Ovary (tissue), 3 donors: ENCODE measurements at regions not wholly inside any gene's neighbourhood (a gene's known extent, or its start where the extent isn't known, plus 50 kb on each side); places are given as distances from the start of the nearest gene placed in this dataset.

Source experiments
- CTCF ChIP-seq, 3 donors: fragments of 450-650 bp in 2 of 3; fragments of 200-600 bp in 1 of 3; IDR thresholded peaks; one replicate each; pipeline versions ENCODE4 v1.5.1 to v1.8.0; 2016 to 2022; ENCODE audit warnings: antibody characterized with exemption in 3 of 3, mild to moderate bottlenecking in 1 of 3
- EP300 ChIP-seq: sonication (generic); formaldehyde crosslinking; IDR thresholded peaks from one replicate; pipeline ENCODE4 v1.6.1; 2017; ENCODE audit warnings: antibody characterized with exemption
- POLR2A ChIP-seq: fragments of 450-650 bp; IDR thresholded peaks from one replicate; pipeline ENCODE4 v1.6.1; 2017; ENCODE audit warnings: antibody characterized with exemption, mild to moderate bottlenecking, moderate library complexity
- donor health status: DM: no; HTN: no; CAD: no.

- TF ChIP-seq CTCF (IDR thresholded peaks at IDR 0.05) (no peak), EP300 (no peak), POLR2A (no peak)
Observed at GRCh38 chr12:116384175-116384574, 106.7 kb upstream of the MED13L start.
